Esophagus muscularis mucosa (tissue), 4 donors: ENCODE measurements at regions not wholly inside any gene's neighbourhood (a gene's known extent, or its start where the extent isn't known, plus 50 kb on each side); places are given as distances from the start of the nearest gene placed in this dataset.

Experiments
- EP300 ChIP-seq: sonication (generic); formaldehyde crosslinking; IDR thresholded peaks from one replicate; pipeline ENCODE4 v1.6.1; 2017; ENCODE audit warnings: antibody characterized with exemption
- POLR2A ChIP-seq: fragments of 450-650 bp; IDR thresholded peaks from one replicate; pipeline ENCODE4 v1.6.1; 2017; ENCODE audit warnings: antibody characterized with exemption, moderate library complexity, mild to moderate bottlenecking, low read depth
- POLR2AphosphoS5 ChIP-seq, 2 donors: sonication (generic); formaldehyde crosslinking; IDR thresholded peaks; one replicate each; pipeline ENCODE4 v1.6.1; 2017; ENCODE audit warnings: antibody characterized with exemption in 2 of 2
- TF ChIP-seq, protein P1 (sequence below), 3 experiments: fragments of 200-600 bp in 2 of 3; fragments of 450-650 bp in 1 of 3; sonication (generic) in 2 of 3; IDR thresholded peaks; one replicate each; pipeline ENCODE4 v1.5.1; 2017 to 2019; ENCODE audit warnings: antibody characterized with exemption in 3 of 3, mild to moderate bottlenecking in 2 of 3, moderate library complexity in 1 of 3

DNA sequence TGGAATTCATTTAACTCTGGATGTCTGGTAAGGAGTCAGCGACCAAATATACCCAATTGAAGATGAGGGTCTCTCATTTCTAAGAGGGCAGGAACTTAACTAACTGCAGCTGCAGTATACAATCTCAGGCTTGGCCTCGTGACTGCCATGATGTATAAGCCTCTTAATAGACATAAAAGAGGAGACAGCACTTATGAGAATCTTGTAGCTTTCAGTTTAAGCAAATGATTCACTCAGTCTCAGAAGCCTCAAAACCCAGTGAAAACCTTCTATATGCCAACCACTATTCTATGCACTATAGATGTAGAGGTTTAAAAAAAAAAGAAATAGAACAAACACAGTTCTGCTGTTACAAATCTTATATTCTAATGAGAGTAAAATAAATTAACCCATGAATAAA, 513.9 kb downstream of the TBL1XR1 start:
- TF ChIP-seq, protein P1, sequence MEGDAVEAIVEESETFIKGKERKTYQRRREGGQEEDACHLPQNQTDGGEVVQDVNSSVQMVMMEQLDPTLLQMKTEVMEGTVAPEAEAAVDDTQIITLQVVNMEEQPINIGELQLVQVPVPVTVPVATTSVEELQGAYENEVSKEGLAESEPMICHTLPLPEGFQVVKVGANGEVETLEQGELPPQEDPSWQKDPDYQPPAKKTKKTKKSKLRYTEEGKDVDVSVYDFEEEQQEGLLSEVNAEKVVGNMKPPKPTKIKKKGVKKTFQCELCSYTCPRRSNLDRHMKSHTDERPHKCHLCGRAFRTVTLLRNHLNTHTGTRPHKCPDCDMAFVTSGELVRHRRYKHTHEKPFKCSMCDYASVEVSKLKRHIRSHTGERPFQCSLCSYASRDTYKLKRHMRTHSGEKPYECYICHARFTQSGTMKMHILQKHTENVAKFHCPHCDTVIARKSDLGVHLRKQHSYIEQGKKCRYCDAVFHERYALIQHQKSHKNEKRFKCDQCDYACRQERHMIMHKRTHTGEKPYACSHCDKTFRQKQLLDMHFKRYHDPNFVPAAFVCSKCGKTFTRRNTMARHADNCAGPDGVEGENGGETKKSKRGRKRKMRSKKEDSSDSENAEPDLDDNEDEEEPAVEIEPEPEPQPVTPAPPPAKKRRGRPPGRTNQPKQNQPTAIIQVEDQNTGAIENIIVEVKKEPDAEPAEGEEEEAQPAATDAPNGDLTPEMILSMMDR (IDR thresholded peaks at IDR 0.05) = no peak
- no peak for TF ChIP-seq POLR2AphosphoS5 (IDR thresholded peaks at IDR 0.05)
- no peak for TF ChIP-seq EP300
- TF ChIP-seq POLR2A = no peak
